ENCODE measurements at regions not wholly inside any gene's neighbourhood (a gene's known extent, or its start where the extent isn't known, plus 50 kb on each side); places are given as distances from the start of the nearest gene placed in this dataset.
A peak's percentile ranks its signal among the peaks of the same experiment; 100 is the strongest.

- no peaks in the 10 kb centered on the region for H3K27me3 ChIP-seq (ENCODE audit: control insufficient read depth in 1 of 2, insufficient read depth in 2 of 2, low read length in 2 of 2)
- no peak overlapping the region for H3K27ac ChIP-seq (ENCODE audit: low read depth, low read length)
- no peaks in the 10 kb centered on the region for H3K36me3 ChIP-seq (ENCODE audit: insufficient read depth, low read length)
- no peaks in the 10 kb centered on the region for H3K4me1 ChIP-seq (ENCODE audit: insufficient read depth, low read length)
- H3K9me3 ChIP-seq (ENCODE audit: low read length): no peaks in the 10 kb centered on the region
- no peak overlapping the region for H3K4me3 ChIP-seq (ENCODE audit: low read depth in 1 of 2, low read length in 2 of 2)
- H3K9ac ChIP-seq (ENCODE audit: low read length): no peak overlapping the region
These were observed 261.4 kb downstream of the BAMBI start for GRCh38 chr10:28938745-28939144.

GRCh38 chr10:28939281-28940157 is 262.2 kb downstream of the BAMBI start:
- Histone ChIP-seq H3K36me3 (ENCODE audit: insufficient read depth, low read length) (no peaks in the 10 kb centered on the region), H3K9me3 (ENCODE audit: low read length) (no peaks in the 10 kb centered on the region), H3K27me3 (ENCODE audit: control insufficient read depth in 1 of 2, insufficient read depth in 2 of 2, low read length in 2 of 2) (no peaks in the 10 kb centered on the region), H3K9ac (ENCODE audit: low read length) (no peak overlapping the region), H3K4me3 (ENCODE audit: low read depth in 1 of 2, low read length in 2 of 2) (no peak overlapping the region), H3K4me1 (ENCODE audit: insufficient read depth, low read length) (no peaks in the 10 kb centered on the region), H3K27ac (ENCODE audit: low read depth, low read length) (no peak overlapping the region)

GRCh38 chr10:28940158-28940888 is 263.0 kb downstream of the BAMBI start:
- H3K4me3 ChIP-seq (ENCODE audit: low read depth in 1 of 2, low read length in 2 of 2): no peak overlapping the region
- H3K9me3 ChIP-seq (ENCODE audit: low read length): no peaks in the 10 kb centered on the region
- H3K27ac ChIP-seq (ENCODE audit: low read depth, low read length): no peak overlapping the region
- H3K4me1 ChIP-seq (ENCODE audit: insufficient read depth, low read length): no peaks in the 10 kb centered on the region
- no peak overlapping the region for H3K9ac ChIP-seq (ENCODE audit: low read length)
- H3K36me3 ChIP-seq (ENCODE audit: insufficient read depth, low read length): no peaks in the 10 kb centered on the region
- H3K27me3 ChIP-seq (ENCODE audit: control insufficient read depth in 1 of 2, insufficient read depth in 2 of 2, low read length in 2 of 2): no peaks in the 10 kb centered on the region

- Histone ChIP-seq H3K4me1 (ENCODE audit: insufficient read depth, low read length) (no peaks in the 10 kb centered on the region), H3K36me3 (ENCODE audit: insufficient read depth, low read length) (no peaks in the 10 kb centered on the region), H3K27me3 (ENCODE audit: control insufficient read depth in 1 of 2, insufficient read depth in 2 of 2, low read length in 2 of 2) (no peaks in the 10 kb centered on the region), H3K27ac (ENCODE audit: low read depth, low read length) (no peak overlapping the region), H3K9ac (ENCODE audit: low read length) (no peak overlapping the region), H3K4me3 (ENCODE audit: low read depth in 1 of 2, low read length in 2 of 2) (no peak overlapping the region), H3K9me3 (ENCODE audit: low read length) (no peaks in the 10 kb centered on the region)
These were observed 264.7 kb downstream of the BAMBI start for GRCh38 chr10:28942012-28942411.

- no peaks in the 10 kb centered on the region for H3K27me3 ChIP-seq (ENCODE audit: control insufficient read depth in 1 of 2, insufficient read depth in 2 of 2, low read length in 2 of 2)
- no peaks in the 10 kb centered on the region for H3K36me3 ChIP-seq (ENCODE audit: insufficient read depth, low read length)
- H3K4me1 ChIP-seq (ENCODE audit: insufficient read depth, low read length): no peaks in the 10 kb centered on the region
- H3K9ac ChIP-seq (ENCODE audit: low read length): no peak overlapping the region
- peak overlapping the region in 1 of 2 donors; percentile 1 for H3K4me3 ChIP-seq (ENCODE audit: low read depth in 1 of 2, low read length in 2 of 2)
- no peaks in the 10 kb centered on the region for H3K9me3 ChIP-seq (ENCODE audit: low read length)
- no peak overlapping the region for H3K27ac ChIP-seq (ENCODE audit: low read depth, low read length)
These were observed 268.6 kb downstream of the BAMBI start for GRCh38 chr10:28945959-28946358.

GRCh38 chr10:28946479-28946878 is 269.2 kb downstream of the BAMBI start:
- Histone ChIP-seq H3K4me3 (ENCODE audit: low read depth in 1 of 2, low read length in 2 of 2) (peak overlapping the region in 1 of 2 donors; percentile 1), H3K9ac (ENCODE audit: low read length) (no peak overlapping the region), H3K27ac (ENCODE audit: low read depth, low read length) (no peak overlapping the region), H3K4me1 (ENCODE audit: insufficient read depth, low read length) (no peaks in the 10 kb centered on the region), H3K27me3 (ENCODE audit: control insufficient read depth in 1 of 2, insufficient read depth in 2 of 2, low read length in 2 of 2) (no peaks in the 10 kb centered on the region), H3K36me3 (ENCODE audit: insufficient read depth, low read length) (no peaks in the 10 kb centered on the region), H3K9me3 (ENCODE audit: low read length) (no peaks in the 10 kb centered on the region)

- no peaks in the 10 kb centered on the region for H3K36me3 ChIP-seq (ENCODE audit: insufficient read depth, low read length)
- no peak overlapping the region for H3K9ac ChIP-seq (ENCODE audit: low read length)
- H3K4me3 ChIP-seq (ENCODE audit: low read depth in 1 of 2, low read length in 2 of 2): no peak overlapping the region
- no peak overlapping the region for H3K27ac ChIP-seq (ENCODE audit: low read depth, low read length)
- H3K4me1 ChIP-seq (ENCODE audit: insufficient read depth, low read length): no peaks in the 10 kb centered on the region
- H3K9me3 ChIP-seq (ENCODE audit: low read length): no peaks in the 10 kb centered on the region
- H3K27me3 ChIP-seq (ENCODE audit: control insufficient read depth in 1 of 2, insufficient read depth in 2 of 2, low read length in 2 of 2): no peaks in the 10 kb centered on the region
These were observed 269.9 kb downstream of the BAMBI start for GRCh38 chr10:28947171-28947570.

GRCh38 chr10:28948046-28948445 is 270.7 kb downstream of the BAMBI start:
- Histone ChIP-seq H3K36me3 (ENCODE audit: insufficient read depth, low read length) (no peaks in the 10 kb centered on the region), H3K9ac (ENCODE audit: low read length) (no peak overlapping the region), H3K4me3 (ENCODE audit: low read depth in 1 of 2, low read length in 2 of 2) (no peak overlapping the region), H3K4me1 (ENCODE audit: insufficient read depth, low read length) (no peaks in the 10 kb centered on the region), H3K27ac (ENCODE audit: low read depth, low read length) (no peak overlapping the region), H3K27me3 (ENCODE audit: control insufficient read depth in 1 of 2, insufficient read depth in 2 of 2, low read length in 2 of 2) (no peaks in the 10 kb centered on the region), H3K9me3 (ENCODE audit: low read length) (no peaks in the 10 kb centered on the region)

GRCh38 chr10:28949005-28950004 is 272.0 kb downstream of the BAMBI start:
- H3K27ac ChIP-seq (ENCODE audit: low read depth, low read length): no peak overlapping the region
- H3K27me3 ChIP-seq (ENCODE audit: control insufficient read depth in 1 of 2, insufficient read depth in 2 of 2, low read length in 2 of 2): no peaks in the 10 kb centered on the region
- no peak overlapping the region for H3K4me3 ChIP-seq (ENCODE audit: low read depth in 1 of 2, low read length in 2 of 2)
- no peaks in the 10 kb centered on the region for H3K4me1 ChIP-seq (ENCODE audit: insufficient read depth, low read length)
- no peaks in the 10 kb centered on the region for H3K9me3 ChIP-seq (ENCODE audit: low read length)
- no peak overlapping the region for H3K9ac ChIP-seq (ENCODE audit: low read length)
- H3K36me3 ChIP-seq (ENCODE audit: insufficient read depth, low read length): no peaks in the 10 kb centered on the region

GRCh38 chr10:28951484-28951883 is 274.2 kb downstream of the BAMBI start:
- Histone ChIP-seq H3K36me3 (ENCODE audit: insufficient read depth, low read length) (no peaks in the 10 kb centered on the region), H3K4me1 (ENCODE audit: insufficient read depth, low read length) (no peaks in the 10 kb centered on the region), H3K9me3 (ENCODE audit: low read length) (no peaks in the 10 kb centered on the region), H3K27ac (ENCODE audit: low read depth, low read length) (no peak overlapping the region), H3K4me3 (ENCODE audit: low read depth in 1 of 2, low read length in 2 of 2) (no peak overlapping the region), H3K9ac (ENCODE audit: low read length) (no peak overlapping the region), H3K27me3 (ENCODE audit: control insufficient read depth in 1 of 2, insufficient read depth in 2 of 2, low read length in 2 of 2) (no peaks in the 10 kb centered on the region)

GRCh38 chr10:28952523-28952922 is 275.2 kb downstream of the BAMBI start:
- Histone ChIP-seq H3K4me3 (ENCODE audit: low read depth in 1 of 2, low read length in 2 of 2) (no peak overlapping the region), H3K9me3 (ENCODE audit: low read length) (no peaks in the 10 kb centered on the region), H3K9ac (ENCODE audit: low read length) (no peak overlapping the region)

More at GRCh38 chr10:28952523-28952922, 275.2 kb downstream of the BAMBI start:
- no peaks in the 10 kb centered on the region for H3K27me3 ChIP-seq (ENCODE audit: control insufficient read depth in 1 of 2, insufficient read depth in 2 of 2, low read length in 2 of 2)
- H3K27ac ChIP-seq (ENCODE audit: low read depth, low read length): no peak overlapping the region
- no peaks in the 10 kb centered on the region for H3K4me1 ChIP-seq (ENCODE audit: insufficient read depth, low read length)
- H3K36me3 ChIP-seq (ENCODE audit: insufficient read depth, low read length): no peaks in the 10 kb centered on the region

Measured in muscle layer of colon (tissue), 2 donors.